ENCODE measurements at regions not wholly inside any gene's neighbourhood (a gene's known extent, or its start where the extent isn't known, plus 50 kb on each side); places are given as distances from the start of the nearest gene placed in this dataset.

GRCh38 chr2:84302513-84303412 lies 156.3 kb downstream of the SUCLG1 start:
- in situ Hi-C loops (cut with MboI), result no loop called here
- no TSS peak for BruUV-seq (replicated peaks)
- 0% methylated on average over 3 of the region's 3 CpGs for WGBS (ENCODE audit: insufficient coverage, low coverage, missing lambda C conversion rate)
- Histone ChIP-seq H3K9me3 (replicated peaks; ENCODE audit: control insufficient read depth, insufficient read depth, low read depth, low read length) (no peaks in the 10 kb centered on the region), H2AFZ (ENCODE audit: low read depth, low read length) (no peak overlapping the region), H3K4me3 (no peak overlapping the region), H3K4me1 (replicated peaks in 1 of 2; ENCODE audit: control insufficient read depth in 2 of 2, insufficient read depth in 2 of 2, low read length in 2 of 2) (no peaks in the 10 kb centered on the region), H3K9ac (ENCODE audit: insufficient read depth in 1 of 2, low read depth in 2 of 2, low read length in 2 of 2) (no peak overlapping the region), H3K4me2 (ENCODE audit: insufficient read depth, low read length) (no peak overlapping the region), H3K9me1 (ENCODE audit: control insufficient read depth, insufficient read depth, low read length) (no peaks in the 10 kb centered on the region), H3K79me2 (ENCODE audit: control insufficient read depth, insufficient read depth, low read length) (no peaks in the 10 kb centered on the region), H3K36me3 (ENCODE audit: control insufficient read depth, insufficient read depth, low read length) (no peaks in the 10 kb centered on the region), H3K27ac (ENCODE audit: extremely low read depth, low read depth, low read length) (no peak overlapping the region), H3K27me3 (ENCODE audit: control insufficient read depth in 2 of 2, insufficient read depth in 2 of 2, low read length in 2 of 2) (no peaks in the 10 kb centered on the region), H4K20me1 (replicated peaks; ENCODE audit: control insufficient read depth, insufficient read depth, low read length) (no peaks in the 10 kb centered on the region; the same call in 1 of the 2 replicates)
- peak; percentile 67 to 80 (median 77) for DNase-seq (ENCODE audit: extremely low read depth in 1 of 4, low spot score in 3 of 4)
- peak; percentile 94 for ATAC-seq
- ChIA-PET CTCF (ENCODE audit: low intra/inter-chr PET ratio) (no interaction called here), POLR2A (no interaction called here)
- intact Hi-C loops (cut with micrococcal nuclease), result loop anchor here (1.0 to 10.0 kb wide), 4 partner anchors 225 to 718 kb away; no protein-coding TSS in a partner anchor
- peak; percentile 93 for FAIRE-seq
- no peak for TF ChIP-seq CREB5 (CRISPR knock-in tag; IDR thresholded peaks at IDR 0.05)
- peak; percentile 54; the same call in 1 of the 2 replicates for TF ChIP-seq REST (IDR thresholded peaks at IDR 0.05; ENCODE audit: borderline replicate concordance)
- TF ChIP-seq REST (CRISPR knock-in tag; IDR thresholded peaks at IDR 0.05; ENCODE audit: low read depth), result no peak
- no peak for TF ChIP-seq DIDO1 (tag; IDR thresholded peaks at IDR 0.05; ENCODE audit: low read depth)
- TF ChIP-seq, protein P1, sequence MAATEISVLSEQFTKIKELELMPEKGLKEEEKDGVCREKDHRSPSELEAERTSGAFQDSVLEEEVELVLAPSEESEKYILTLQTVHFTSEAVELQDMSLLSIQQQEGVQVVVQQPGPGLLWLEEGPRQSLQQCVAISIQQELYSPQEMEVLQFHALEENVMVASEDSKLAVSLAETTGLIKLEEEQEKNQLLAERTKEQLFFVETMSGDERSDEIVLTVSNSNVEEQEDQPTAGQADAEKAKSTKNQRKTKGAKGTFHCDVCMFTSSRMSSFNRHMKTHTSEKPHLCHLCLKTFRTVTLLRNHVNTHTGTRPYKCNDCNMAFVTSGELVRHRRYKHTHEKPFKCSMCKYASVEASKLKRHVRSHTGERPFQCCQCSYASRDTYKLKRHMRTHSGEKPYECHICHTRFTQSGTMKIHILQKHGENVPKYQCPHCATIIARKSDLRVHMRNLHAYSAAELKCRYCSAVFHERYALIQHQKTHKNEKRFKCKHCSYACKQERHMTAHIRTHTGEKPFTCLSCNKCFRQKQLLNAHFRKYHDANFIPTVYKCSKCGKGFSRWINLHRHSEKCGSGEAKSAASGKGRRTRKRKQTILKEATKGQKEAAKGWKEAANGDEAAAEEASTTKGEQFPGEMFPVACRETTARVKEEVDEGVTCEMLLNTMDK (IDR thresholded peaks at IDR 0.05; ENCODE audit: borderline replicate concordance, insufficient read depth, low read depth, low read length, poor library complexity, severe bottlenecking), result no peak
- TF ChIP-seq ATF2 (CRISPR knock-in tag; IDR thresholded peaks at IDR 0.05), result no peak
- no peak for TF ChIP-seq HNRNPUL1 (IDR thresholded peaks at IDR 0.05; ENCODE audit: low read length)
